Breast epithelium (tissue), 3 donors: ENCODE measurements at regions not wholly inside any gene's neighbourhood (a gene's known extent, or its start where the extent isn't known, plus 50 kb on each side); places are given as distances from the start of the nearest gene placed in this dataset.

Experiments used
- POLR2A ChIP-seq: fragments of 450-650 bp; IDR thresholded peaks from one replicate; pipeline ENCODE4 v1.6.1; 2016; ENCODE audit warnings: antibody characterized with exemption, mild to moderate bottlenecking, moderate library complexity
- TF ChIP-seq, protein P1 (sequence below), 3 donors: fragments of 450-650 bp; IDR thresholded peaks; one replicate each; pipeline ENCODE4 v1.5.1; 2016 to 2017; ENCODE audit warnings: antibody characterized with exemption in 3 of 3, mild to moderate bottlenecking in 3 of 3, moderate library complexity in 3 of 3

DNA sequence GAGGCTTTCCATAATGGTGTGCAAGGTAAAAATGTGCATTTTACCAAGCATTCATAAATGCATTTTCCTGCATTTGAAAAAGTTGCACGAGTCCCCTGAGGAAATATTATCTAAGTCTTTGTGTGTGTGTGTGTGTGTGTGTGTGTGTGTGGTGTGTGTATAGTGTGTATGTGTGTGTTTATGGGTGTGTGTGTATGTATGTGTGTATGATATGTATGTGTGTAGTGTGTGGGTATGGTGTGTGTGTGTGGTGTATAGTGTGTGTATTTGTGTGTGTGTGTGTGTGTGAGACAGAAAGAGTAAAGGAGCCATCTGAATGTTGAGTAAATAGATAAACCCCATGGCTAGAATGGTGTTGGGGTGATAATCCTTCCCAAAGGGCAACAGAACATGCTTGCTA lies 229.6 kb upstream of the TBC1D5 start:
- TF ChIP-seq POLR2A, result no peak
- TF ChIP-seq, protein P1, sequence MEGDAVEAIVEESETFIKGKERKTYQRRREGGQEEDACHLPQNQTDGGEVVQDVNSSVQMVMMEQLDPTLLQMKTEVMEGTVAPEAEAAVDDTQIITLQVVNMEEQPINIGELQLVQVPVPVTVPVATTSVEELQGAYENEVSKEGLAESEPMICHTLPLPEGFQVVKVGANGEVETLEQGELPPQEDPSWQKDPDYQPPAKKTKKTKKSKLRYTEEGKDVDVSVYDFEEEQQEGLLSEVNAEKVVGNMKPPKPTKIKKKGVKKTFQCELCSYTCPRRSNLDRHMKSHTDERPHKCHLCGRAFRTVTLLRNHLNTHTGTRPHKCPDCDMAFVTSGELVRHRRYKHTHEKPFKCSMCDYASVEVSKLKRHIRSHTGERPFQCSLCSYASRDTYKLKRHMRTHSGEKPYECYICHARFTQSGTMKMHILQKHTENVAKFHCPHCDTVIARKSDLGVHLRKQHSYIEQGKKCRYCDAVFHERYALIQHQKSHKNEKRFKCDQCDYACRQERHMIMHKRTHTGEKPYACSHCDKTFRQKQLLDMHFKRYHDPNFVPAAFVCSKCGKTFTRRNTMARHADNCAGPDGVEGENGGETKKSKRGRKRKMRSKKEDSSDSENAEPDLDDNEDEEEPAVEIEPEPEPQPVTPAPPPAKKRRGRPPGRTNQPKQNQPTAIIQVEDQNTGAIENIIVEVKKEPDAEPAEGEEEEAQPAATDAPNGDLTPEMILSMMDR (IDR thresholded peaks at IDR 0.05), result no peak
